WTC11 (cell line): ENCODE measurements at regions not wholly inside any gene's neighbourhood (a gene's known extent, or its start where the extent isn't known, plus 50 kb on each side); places are given as distances from the start of the nearest gene placed in this dataset.

Experiments
- ATAC-seq: fragments of 200-7000 bp; cut with Tn5 transposase; 2 replicates; pipeline ENCODE4 v1.10.0; 2021; ENCODE audit warnings: mild to moderate bottlenecking, moderate library complexity
- CTCF ChIA-PET: fragments of 300-600 bp; sonication (Branson Sonifier 250); formaldehyde crosslinking; loops from one replicate; lab custom pipeline; 2021; ENCODE audit warnings: antibody characterized with exemption; lab: Charles Lee
- POLR2A ChIA-PET: fragments of 350-600 bp; sonication (Branson Sonifier 250); formaldehyde crosslinking; loops from one replicate; lab custom pipeline; 2021; ENCODE audit warnings: antibody characterized with exemption; lab: Charles Lee
- DNase-seq: peaks from one replicate; pipeline ENCODE4 v3.0.0; 2021; ENCODE audit warnings: low spot score
- H3K27ac Mint-ChIP-seq: 2 replicates; pipeline ENCODE4 v1.8.0; 2021; ENCODE audit warnings: mixed read lengths
- H3K27me3 Mint-ChIP-seq: 2 replicates; pipeline ENCODE4 v1.8.0; 2021; ENCODE audit warnings: low read depth, mild to moderate bottlenecking, moderate library complexity, mixed read lengths
- H3K36me3 Mint-ChIP-seq: 2 replicates; pipeline ENCODE4 v1.8.0; 2021; ENCODE audit warnings: mixed read lengths
- H3K4me1 Mint-ChIP-seq: 2 replicates; pipeline ENCODE4 v1.8.0; 2022; ENCODE audit warnings: mixed read lengths
- H3K4me3 Mint-ChIP-seq: 2 replicates; pipeline ENCODE4 v1.8.0; 2021; ENCODE audit warnings: mild to moderate bottlenecking, moderate library complexity, mixed read lengths
- H3K9me3 Mint-ChIP-seq: 2 replicates; pipeline ENCODE4 v1.8.0; 2021; ENCODE audit warnings: mixed read lengths
- ERG ChIP-seq: fragments of 250-450 bp; sonication (Bioruptor Pico); IDR thresholded peaks from 2 replicates; pipeline ENCODE4 v1.8.0; 2021; ENCODE audit warnings: mild to moderate bottlenecking
- FOXJ3 ChIP-seq: sonication (generic); formaldehyde crosslinking; IDR thresholded peaks from 2 replicates; pipeline ENCODE4 v1.9.0; 2021; ENCODE audit warnings: missing genetic modification reagents, mild to moderate bottlenecking, borderline replicate concordance
- HMGXB4 ChIP-seq: sonication (generic); formaldehyde crosslinking; IDR thresholded peaks from 2 replicates; pipeline ENCODE4 v1.8.1; 2023; ENCODE audit warnings: mild to moderate bottlenecking, moderate library complexity, missing genetic modification reagents
- JUN ChIP-seq: sonication (generic); formaldehyde crosslinking; IDR thresholded peaks from 2 replicates; pipeline ENCODE4 v1.8.0; 2023; ENCODE audit warnings: mild to moderate bottlenecking, missing genetic modification reagents
- PRDM15 ChIP-seq: sonication (generic); formaldehyde crosslinking; IDR thresholded peaks from 2 replicates; pipeline ENCODE4 v1.8.0; 2022; ENCODE audit warnings: missing genetic modification reagents
- ZNF138 ChIP-seq: sonication (generic); formaldehyde crosslinking; conservative IDR thresholded peaks from 2 replicates; pipeline ENCODE4 v1.8.1; 2022; ENCODE audit warnings: mild to moderate bottlenecking, moderate library complexity, missing genetic modification reagents
- ZNF219 ChIP-seq: sonication (generic); formaldehyde crosslinking; IDR thresholded peaks from 2 replicates; pipeline ENCODE4 v1.8.0; 2023; ENCODE audit warnings: missing genetic modification reagents, mild to moderate bottlenecking, borderline replicate concordance
- TF ChIP-seq, protein P1 (sequence below): fragments of 200-600 bp; IDR thresholded peaks from 2 replicates; pipeline ENCODE4 v1.8.0; 2022; ENCODE audit warnings: antibody characterized with exemption

DNA sequence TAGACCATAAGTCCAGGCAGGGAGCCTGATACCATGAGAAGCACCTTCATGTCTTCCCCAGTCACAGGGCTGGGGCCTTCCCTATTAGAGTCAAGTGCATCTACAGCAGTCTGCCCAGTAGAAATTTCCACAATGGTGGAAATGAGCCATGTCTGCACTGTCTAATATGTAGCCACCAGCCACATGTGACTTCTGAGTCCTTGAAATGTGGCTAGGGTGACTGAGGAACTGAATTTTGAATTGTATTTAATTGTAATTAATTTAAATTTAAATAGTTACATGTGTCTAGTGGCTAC, 300.2 kb downstream of the CLIC5 start (continued):
- no peak for TF ChIP-seq ERG (CRISPR knock-in tag)

GRCh38 chr6:45714741-45715507, 300.7 kb downstream of the CLIC5 start:
- ATAC-seq, result peak; percentile 97

GRCh38 chr6:45714006-45714730, 301.5 kb downstream of the CLIC5 start:
- no peak for TF ChIP-seq HMGXB4 (CRISPR knock-in tag)
- no peak for TF ChIP-seq PRDM15
- TF ChIP-seq ZNF138 (CRISPR knock-in tag), result no peak
- TF ChIP-seq JUN (CRISPR knock-in tag), result no peak
- no peak for TF ChIP-seq ZNF219 (CRISPR knock-in tag)
- no peak overlapping the region for H3K4me3 Mint-ChIP-seq

More at GRCh38 chr6:45714741-45715507, 300.7 kb downstream of the CLIC5 start:
- no peak overlapping the region for H3K4me3 Mint-ChIP-seq
- H3K27me3 Mint-ChIP-seq, result no peaks in the 10 kb centered on the region
- H3K27ac Mint-ChIP-seq, result no peak overlapping the region
- no peaks in the 10 kb centered on the region for H3K36me3 Mint-ChIP-seq
- no peak for TF ChIP-seq FOXJ3 (CRISPR knock-in tag)
- TF ChIP-seq, protein P1, sequence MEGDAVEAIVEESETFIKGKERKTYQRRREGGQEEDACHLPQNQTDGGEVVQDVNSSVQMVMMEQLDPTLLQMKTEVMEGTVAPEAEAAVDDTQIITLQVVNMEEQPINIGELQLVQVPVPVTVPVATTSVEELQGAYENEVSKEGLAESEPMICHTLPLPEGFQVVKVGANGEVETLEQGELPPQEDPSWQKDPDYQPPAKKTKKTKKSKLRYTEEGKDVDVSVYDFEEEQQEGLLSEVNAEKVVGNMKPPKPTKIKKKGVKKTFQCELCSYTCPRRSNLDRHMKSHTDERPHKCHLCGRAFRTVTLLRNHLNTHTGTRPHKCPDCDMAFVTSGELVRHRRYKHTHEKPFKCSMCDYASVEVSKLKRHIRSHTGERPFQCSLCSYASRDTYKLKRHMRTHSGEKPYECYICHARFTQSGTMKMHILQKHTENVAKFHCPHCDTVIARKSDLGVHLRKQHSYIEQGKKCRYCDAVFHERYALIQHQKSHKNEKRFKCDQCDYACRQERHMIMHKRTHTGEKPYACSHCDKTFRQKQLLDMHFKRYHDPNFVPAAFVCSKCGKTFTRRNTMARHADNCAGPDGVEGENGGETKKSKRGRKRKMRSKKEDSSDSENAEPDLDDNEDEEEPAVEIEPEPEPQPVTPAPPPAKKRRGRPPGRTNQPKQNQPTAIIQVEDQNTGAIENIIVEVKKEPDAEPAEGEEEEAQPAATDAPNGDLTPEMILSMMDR, result 0 out of 2 replicates have a peak, but pooled peaks have one; percentile 29
- peaks cover 6% of the 10 kb centered on the region for H3K4me1 Mint-ChIP-seq
- DNase-seq, result peak; percentile 50
- POLR2A ChIA-PET, result interaction anchor here (0.9 kb wide), 1 partner anchor 1239 kb away, joined by 3 read pairs; no protein-coding TSS in a partner anchor
- CTCF ChIA-PET, result interaction anchor here (0.6 to 3.5 kb wide), 60 partner anchors 8 to 1245 kb away, joined by 3 to 36 read pairs (median 4); partner anchors contain the start of gene SUPT3H
- no peaks in the 10 kb centered on the region for H3K9me3 Mint-ChIP-seq

More at GRCh38 chr6:45714006-45714730, 301.5 kb downstream of the CLIC5 start:
- DNase-seq (no peak), ATAC-seq (no peak)
- Mint-ChIP-seq H3K27me3 (no peaks in the 10 kb centered on the region), H3K36me3 (no peaks in the 10 kb centered on the region), H3K27ac (no peak overlapping the region), H3K4me1 (peaks cover 6% of the 10 kb centered on the region), H3K9me3 (no peaks in the 10 kb centered on the region)
- ChIA-PET CTCF (interaction anchor here (0.6 to 3.5 kb wide), 55 partner anchors 9 to 1245 kb away, joined by 3 to 36 read pairs (median 5); partner anchors contain the start of gene SUPT3H), POLR2A (interaction anchor here (0.9 kb wide), 1 partner anchor 1239 kb away, joined by 3 read pairs; no protein-coding TSS in a partner anchor)
